Left ventricle myocardium inferior (tissue), 1 donor: ENCODE measurements at regions not wholly inside any gene's neighbourhood (a gene's known extent, or its start where the extent isn't known, plus 50 kb on each side); places are given as distances from the start of the nearest gene placed in this dataset.

Source experiments
- DNase-seq: peaks from one replicate; pipeline ENCODE4 v3.0.0-alpha.2; 2020
- H3K27ac ChIP-seq: fragments of 200-600 bp; replicated peaks from 2 replicates; pipeline ENCODE4 v1.8.0; 2021
- H3K27me3 ChIP-seq: fragments of 200-600 bp; 2 replicates; pipeline ENCODE4 v1.8.0; 2021; ENCODE audit warnings: low read depth
- H3K36me3 ChIP-seq: fragments of 200-600 bp; 2 replicates; pipeline ENCODE4 v1.8.0; 2021
- H3K4me1 ChIP-seq: fragments of 200-600 bp; 2 replicates; pipeline ENCODE4 v1.8.0; 2021
- H3K4me3 ChIP-seq: fragments of 200-600 bp; 2 replicates; pipeline ENCODE4 v1.8.0; 2021; ENCODE audit warnings: mild to moderate bottlenecking, moderate library complexity
- H3K9me3 ChIP-seq: fragments of 200-600 bp; replicated peaks from 2 replicates; pipeline ENCODE4 v1.8.0; 2021
- CTCF ChIP-seq: fragments of 200-600 bp; IDR thresholded peaks from 2 replicates; pipeline ENCODE4 v1.8.0; 2021; ENCODE audit warnings: antibody characterized with exemption, mild to moderate bottlenecking, borderline replicate concordance
- intact Hi-C: fragments of 100-400 bp; cut with micrococcal nuclease; formaldehyde crosslinking; loops from one replicate; pipeline ENCODE4 v1.11.0; 2022
- donor health status: DM: no; HTN: yes; CAD: no; lungs with severe emphysema.

GRCh38 chr2:195473862-195474261 is 183.2 kb upstream of the SLC39A10 start:
- no peak for DNase-seq
- H3K36me3 ChIP-seq = no peaks in the 10 kb centered on the region
- peaks cover 5% of the 10 kb centered on the region for H3K9me3 ChIP-seq
- H3K4me1 ChIP-seq = no peaks in the 10 kb centered on the region
- H3K27ac ChIP-seq = no peak overlapping the region
- no peak overlapping the region for H3K4me3 ChIP-seq
- intact Hi-C loops = no loop called here
- TF ChIP-seq CTCF = no peak
- peaks cover 16% of the 10 kb centered on the region for H3K27me3 ChIP-seq

- intact Hi-C loops = no loop called here
- peaks cover 16% of the 10 kb centered on the region for H3K27me3 ChIP-seq
- no peaks in the 10 kb centered on the region for H3K36me3 ChIP-seq
- no peak for TF ChIP-seq CTCF
- no peak overlapping the region for H3K27ac ChIP-seq
- H3K9me3 ChIP-seq = peaks cover 5% of the 10 kb centered on the region
- no peak overlapping the region for H3K4me3 ChIP-seq
- DNase-seq = no peak
- H3K4me1 ChIP-seq = no peaks in the 10 kb centered on the region
Observed at GRCh38 chr2:195472501-195473234, 184.4 kb upstream of the SLC39A10 start.

GRCh38 chr2:195471807-195472206 is 185.2 kb upstream of the SLC39A10 start:
- DNase-seq = no peak
- H3K27me3 ChIP-seq = peaks cover 13% of the 10 kb centered on the region

GRCh38 chr2:195471163-195471562 is 185.9 kb upstream of the SLC39A10 start:
- peaks cover 6% of the 10 kb centered on the region for H3K27me3 ChIP-seq
- peaks cover 9% of the 10 kb centered on the region for H3K9me3 ChIP-seq
- no peak for TF ChIP-seq CTCF
- no peaks in the 10 kb centered on the region for H3K4me1 ChIP-seq
- H3K27ac ChIP-seq = no peak overlapping the region
- no peaks in the 10 kb centered on the region for H3K36me3 ChIP-seq
- no peak for DNase-seq
- intact Hi-C loops = no loop called here
- no peak overlapping the region for H3K4me3 ChIP-seq

More at GRCh38 chr2:195471807-195472206, 185.2 kb upstream of the SLC39A10 start:
- intact Hi-C loops = no loop called here
- H3K4me3 ChIP-seq = no peak overlapping the region
- no peaks in the 10 kb centered on the region for H3K4me1 ChIP-seq
- H3K9me3 ChIP-seq = peaks cover 3% of the 10 kb centered on the region
- H3K27ac ChIP-seq = no peak overlapping the region
- TF ChIP-seq CTCF = no peak
- no peaks in the 10 kb centered on the region for H3K36me3 ChIP-seq

GRCh38 chr2:195470622-195471021 is 186.4 kb upstream of the SLC39A10 start:
- Histone ChIP-seq H3K4me3 (no peak overlapping the region), H3K9me3 (peaks cover 15% of the 10 kb centered on the region), H3K27ac (no peak overlapping the region), H3K36me3 (no peaks in the 10 kb centered on the region), H3K27me3 (peaks cover 6% of the 10 kb centered on the region), H3K4me1 (no peaks in the 10 kb centered on the region)
- TF ChIP-seq CTCF = no peak
- intact Hi-C loops = no loop called here
- no peak for DNase-seq
